CD4-positive, alpha-beta T cell (primary cell): ENCODE measurements at regions not wholly inside any gene's neighbourhood (a gene's known extent, or its start where the extent isn't known, plus 50 kb on each side); places are given as distances from the start of the nearest gene placed in this dataset.

Source experiments
- ATAC-seq: fragments of 200-7000 bp; cut with Tn5 transposase; one replicate; pipeline ENCODE4 v1.10.0; 2022; ENCODE audit warnings: mild to moderate bottlenecking; ENCODE audit not compliant: poor library complexity
- CTCF ChIA-PET: fragments of 350-600 bp; sonication (Branson Sonifier 250); formaldehyde crosslinking; loops from one replicate; lab custom pipeline; 2021; ENCODE audit warnings: antibody characterized with exemption, inconsistent platforms; lab: Charles Lee
- POLR2A ChIA-PET: fragments of 350-600 bp; sonication (Branson Sonifier 250); formaldehyde crosslinking; loops from one replicate; lab custom pipeline; 2021; ENCODE audit warnings: antibody characterized with exemption, inconsistent platforms; lab: Charles Lee
- DNase-seq, 14 experiments: peaks; one replicate each; pipeline ENCODE4 v3.0.0-alpha.2; 2013 to 2020; ENCODE audit warnings: mixed read lengths in 2 of 14
- H3K27ac ChIP-seq, 2 donors: one replicate each; pipeline versions ENCODE4 v1.5.1 to v1.7.0; 2013; ENCODE audit warnings: low read length in 2 of 2, low read depth in 1 of 2, mild to moderate bottlenecking in 1 of 2
- H3K27me3 ChIP-seq, 2 experiments: 1 replicate in 1 of 2; 2 replicates in 1 of 2; pipeline versions ENCODE4 v1.6.1 to v1.7.0; 2013; ENCODE audit warnings: low read length in 2 of 2, control low read depth in 1 of 2, mild to moderate bottlenecking in 1 of 2, moderate library complexity in 1 of 2; ENCODE audit not compliant: insufficient read depth in 2 of 2, control insufficient read depth in 1 of 2
- H3K36me3 ChIP-seq: one replicate; pipeline ENCODE4 v1.6.1; 2013; ENCODE audit warnings: low read length, control low read depth; ENCODE audit not compliant: insufficient read depth
- H3K4me1 ChIP-seq: one replicate; pipeline ENCODE4 v1.6.1; 2013; ENCODE audit warnings: low read length, control low read depth; ENCODE audit not compliant: insufficient read depth
- H3K4me3 ChIP-seq: one replicate; pipeline ENCODE4 v1.5.1; 2013; ENCODE audit warnings: mild to moderate bottlenecking, low read length, moderate library complexity
- H3K9me3 ChIP-seq, 2 experiments: 1 replicate in 1 of 2; 2 replicates in 1 of 2; pipeline versions ENCODE4 v1.6.1 to v1.7.0; 2013; ENCODE audit warnings: low read length in 2 of 2, mild to moderate bottlenecking in 2 of 2, control low read depth in 1 of 2, moderate library complexity in 1 of 2; ENCODE audit not compliant: control insufficient read depth in 1 of 2, insufficient read depth in 1 of 2
- H3K27ac Mint-ChIP-seq: one replicate; pipeline ENCODE4 v1.8.0; 2020; ENCODE audit warnings: mixed read lengths
- H3K27me3 Mint-ChIP-seq: one replicate; pipeline ENCODE4 v1.8.0; 2021; ENCODE audit warnings: mixed read lengths
- H3K36me3 Mint-ChIP-seq: one replicate; pipeline ENCODE4 v1.8.0; 2021; ENCODE audit warnings: low read depth, mixed read lengths
- H3K4me1 Mint-ChIP-seq: one replicate; pipeline ENCODE4 v1.8.0; 2021; ENCODE audit warnings: low read depth, mixed read lengths
- H3K4me3 Mint-ChIP-seq: one replicate; pipeline ENCODE4 v1.8.0; 2020; ENCODE audit warnings: mild to moderate bottlenecking, mixed read lengths
- H3K9me3 Mint-ChIP-seq: one replicate; pipeline ENCODE4 v1.8.0; 2020; ENCODE audit warnings: mixed read lengths
- CTCF ChIP-seq: fragments of 200-600 bp; IDR thresholded peaks from one replicate; pipeline ENCODE4 v1.8.0; 2022; ENCODE audit warnings: antibody characterized with exemption, mild to moderate bottlenecking
- intact Hi-C, 2 experiments: fragments of 100-400 bp; cut with DNase I in 1 of 2; cut with micrococcal nuclease in 1 of 2; formaldehyde crosslinking; loops; one replicate each; pipeline versions ENCODE4 v1.15.1 to v1.9.0; 2023 to 2025; cut with DNase I, micrococcal nuclease

- ATAC-seq: no peak
- no peaks in the 10 kb centered on the region for H3K36me3 ChIP-seq
- POLR2A ChIA-PET: no interaction called here
- Mint-ChIP-seq H3K4me1 (no peaks in the 10 kb centered on the region), H3K27ac (no peak overlapping the region), H3K4me3 (no peak overlapping the region), H3K27me3 (no peaks in the 10 kb centered on the region), H3K9me3 (no peaks in the 10 kb centered on the region), H3K36me3 (no peaks in the 10 kb centered on the region)
- no peak overlapping the region for H3K27ac ChIP-seq
- H3K9me3 ChIP-seq: no peaks in the 10 kb centered on the region
- no peak for TF ChIP-seq CTCF
- CTCF ChIA-PET: no interaction called here
- no peaks in the 10 kb centered on the region for H3K27me3 ChIP-seq
- H3K4me3 ChIP-seq: no peak overlapping the region
- DNase-seq: no peak
- no peaks in the 10 kb centered on the region for H3K4me1 ChIP-seq
- intact Hi-C loops: no loop called here
Observed at GRCh38 chr7:140996-141395, 51.4 kb upstream of the FAM20C start.

GRCh38 chr7:142248-142941, 50.0 kb upstream of the FAM20C start:
- no peak for DNase-seq
- no peak overlapping the region for H3K27ac ChIP-seq
- intact Hi-C loops: no loop called here

More at GRCh38 chr7:142248-142941, 50.0 kb upstream of the FAM20C start:
- no peaks in the 10 kb centered on the region for H3K9me3 ChIP-seq
- H3K27me3 Mint-ChIP-seq: no peaks in the 10 kb centered on the region
- no peak overlapping the region for H3K27ac Mint-ChIP-seq
- H3K36me3 ChIP-seq: no peaks in the 10 kb centered on the region
- H3K4me1 ChIP-seq: no peaks in the 10 kb centered on the region
- H3K4me1 Mint-ChIP-seq: no peaks in the 10 kb centered on the region
- H3K27me3 ChIP-seq: no peaks in the 10 kb centered on the region
- no peaks in the 10 kb centered on the region for H3K36me3 Mint-ChIP-seq
- ChIA-PET POLR2A (no interaction called here), CTCF (no interaction called here)
- TF ChIP-seq CTCF: no peak
- H3K9me3 Mint-ChIP-seq: peaks cover 2% of the 10 kb centered on the region
- no peak overlapping the region for H3K4me3 ChIP-seq
- no peak overlapping the region for H3K4me3 Mint-ChIP-seq
- ATAC-seq: no peak
